Activated B cell treated with CpG ODN at 0.5 μM for 24 hours (primary cell): ENCODE measurements at regions not wholly inside any gene's neighbourhood (a gene's known extent, or its start where the extent isn't known, plus 50 kb on each side); places are given as distances from the start of the nearest gene placed in this dataset.

Source experiments
- ATAC-seq: fragments of 200-7000 bp; cut with Tn5 transposase; one replicate; pipeline ENCODE4 v1.10.0; 2021; ENCODE audit warnings: low read depth, mild to moderate bottlenecking, moderate library complexity
- CTCF ChIA-PET: fragments of 350-600 bp; sonication (Branson Sonifier 250); formaldehyde crosslinking; loops from one replicate; lab custom pipeline; 2021; ENCODE audit warnings: antibody characterized with exemption; lab: Charles Lee
- POLR2A ChIA-PET: fragments of 350-600 bp; sonication (Branson Sonifier 250); formaldehyde crosslinking; loops from one replicate; lab custom pipeline; 2021; ENCODE audit warnings: antibody characterized with exemption; lab: Charles Lee
- DNase-seq: peaks from one replicate; pipeline ENCODE4 v3.0.0; 2022
- H3K27ac Mint-ChIP-seq: one replicate; pipeline ENCODE4 v1.8.0; 2020; ENCODE audit warnings: mixed read lengths
- H3K27me3 Mint-ChIP-seq: one replicate; pipeline ENCODE4 v1.8.0; 2021; ENCODE audit warnings: mixed read lengths
- H3K36me3 Mint-ChIP-seq: one replicate; pipeline ENCODE4 v1.8.0; 2021; ENCODE audit warnings: low read depth, mixed read lengths
- H3K4me1 Mint-ChIP-seq: one replicate; pipeline ENCODE4 v1.8.0; 2021; ENCODE audit warnings: mixed read lengths
- H3K4me3 Mint-ChIP-seq: one replicate; pipeline ENCODE4 v1.8.0; 2020; ENCODE audit warnings: mild to moderate bottlenecking, mixed read lengths
- H3K9me3 Mint-ChIP-seq: one replicate; pipeline ENCODE4 v1.8.0; 2020; ENCODE audit warnings: mixed read lengths
- intact Hi-C: fragments of 100-400 bp; cut with micrococcal nuclease; formaldehyde crosslinking; loops from one replicate; pipeline ENCODE4 v1.15.1; 2024
- TF ChIP-seq, protein P1 (sequence below): fragments of 200-600 bp; IDR thresholded peaks from one replicate; pipeline ENCODE4 v1.8.0; 2022; ENCODE audit warnings: antibody characterized with exemption, mild to moderate bottlenecking

DNA sequence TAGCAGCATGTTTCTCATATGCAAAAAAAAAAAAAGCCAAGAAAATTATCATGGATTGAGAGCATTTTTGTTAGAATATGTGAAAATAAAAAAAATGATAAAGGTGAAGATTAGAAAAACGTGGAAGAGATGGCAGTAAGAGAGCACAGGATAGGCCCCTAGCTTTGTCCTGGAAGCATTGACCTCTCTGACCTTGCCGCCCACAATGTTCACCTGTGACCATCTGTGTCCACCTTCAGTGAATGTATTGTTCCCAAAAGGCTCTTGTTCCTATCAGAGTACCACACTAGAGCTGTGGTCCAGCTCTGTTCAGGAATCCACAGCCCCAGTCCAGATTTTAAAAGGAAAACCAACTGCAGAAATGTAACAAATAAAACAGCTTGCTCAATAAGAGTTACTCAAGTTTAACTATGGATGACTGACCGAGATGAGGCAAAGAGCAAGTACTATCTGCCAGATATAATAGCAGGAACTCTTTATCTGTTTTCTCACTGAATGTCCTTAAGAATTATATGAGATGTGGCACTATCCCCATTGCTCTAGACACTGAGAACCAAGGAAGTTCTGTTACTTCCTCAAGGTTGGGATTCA is 287.7 kb upstream of the STXBP5 start:
- H3K4me1 Mint-ChIP-seq, result no peaks in the 10 kb centered on the region
- no peak overlapping the region for H3K4me3 Mint-ChIP-seq
- DNase-seq (no peak), ATAC-seq (no peak)
- H3K9me3 Mint-ChIP-seq, result no peaks in the 10 kb centered on the region
- H3K27ac Mint-ChIP-seq, result no peak overlapping the region
- ChIA-PET CTCF (no interaction called here), POLR2A (no interaction called here)
- no peaks in the 10 kb centered on the region for H3K36me3 Mint-ChIP-seq
- intact Hi-C loops, result no loop called here
- H3K27me3 Mint-ChIP-seq, result peaks cover 11% of the 10 kb centered on the region
- TF ChIP-seq, protein P1, sequence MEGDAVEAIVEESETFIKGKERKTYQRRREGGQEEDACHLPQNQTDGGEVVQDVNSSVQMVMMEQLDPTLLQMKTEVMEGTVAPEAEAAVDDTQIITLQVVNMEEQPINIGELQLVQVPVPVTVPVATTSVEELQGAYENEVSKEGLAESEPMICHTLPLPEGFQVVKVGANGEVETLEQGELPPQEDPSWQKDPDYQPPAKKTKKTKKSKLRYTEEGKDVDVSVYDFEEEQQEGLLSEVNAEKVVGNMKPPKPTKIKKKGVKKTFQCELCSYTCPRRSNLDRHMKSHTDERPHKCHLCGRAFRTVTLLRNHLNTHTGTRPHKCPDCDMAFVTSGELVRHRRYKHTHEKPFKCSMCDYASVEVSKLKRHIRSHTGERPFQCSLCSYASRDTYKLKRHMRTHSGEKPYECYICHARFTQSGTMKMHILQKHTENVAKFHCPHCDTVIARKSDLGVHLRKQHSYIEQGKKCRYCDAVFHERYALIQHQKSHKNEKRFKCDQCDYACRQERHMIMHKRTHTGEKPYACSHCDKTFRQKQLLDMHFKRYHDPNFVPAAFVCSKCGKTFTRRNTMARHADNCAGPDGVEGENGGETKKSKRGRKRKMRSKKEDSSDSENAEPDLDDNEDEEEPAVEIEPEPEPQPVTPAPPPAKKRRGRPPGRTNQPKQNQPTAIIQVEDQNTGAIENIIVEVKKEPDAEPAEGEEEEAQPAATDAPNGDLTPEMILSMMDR, result no peak

GRCh38 chr6:146917182-146917581 is 287.0 kb upstream of the STXBP5 start:
- CTCF ChIA-PET, result no interaction called here

GRCh38 chr6:146917979-146918378 is 286.2 kb upstream of the STXBP5 start:
- H3K36me3 Mint-ChIP-seq, result no peaks in the 10 kb centered on the region
- TF ChIP-seq, protein P1, result no peak
- ChIA-PET CTCF (no interaction called here), POLR2A (no interaction called here)
- no peak overlapping the region for H3K4me3 Mint-ChIP-seq
- peaks cover 10% of the 10 kb centered on the region for H3K27me3 Mint-ChIP-seq
- intact Hi-C loops, result no loop called here
- H3K27ac Mint-ChIP-seq, result no peak overlapping the region
- no peaks in the 10 kb centered on the region for H3K4me1 Mint-ChIP-seq
- ATAC-seq, result no peak
- no peak for DNase-seq
- H3K9me3 Mint-ChIP-seq, result no peaks in the 10 kb centered on the region

More at GRCh38 chr6:146917182-146917581, 287.0 kb upstream of the STXBP5 start:
- ATAC-seq (no peak), DNase-seq (no peak)
- no peak overlapping the region for H3K4me3 Mint-ChIP-seq
- H3K36me3 Mint-ChIP-seq, result no peaks in the 10 kb centered on the region
- H3K27ac Mint-ChIP-seq, result no peak overlapping the region
- no peaks in the 10 kb centered on the region for H3K4me1 Mint-ChIP-seq
- intact Hi-C loops, result no loop called here
- peaks cover 11% of the 10 kb centered on the region for H3K27me3 Mint-ChIP-seq
- H3K9me3 Mint-ChIP-seq, result no peaks in the 10 kb centered on the region
- TF ChIP-seq, protein P1, result no peak
- POLR2A ChIA-PET, result no interaction called here

DNA sequence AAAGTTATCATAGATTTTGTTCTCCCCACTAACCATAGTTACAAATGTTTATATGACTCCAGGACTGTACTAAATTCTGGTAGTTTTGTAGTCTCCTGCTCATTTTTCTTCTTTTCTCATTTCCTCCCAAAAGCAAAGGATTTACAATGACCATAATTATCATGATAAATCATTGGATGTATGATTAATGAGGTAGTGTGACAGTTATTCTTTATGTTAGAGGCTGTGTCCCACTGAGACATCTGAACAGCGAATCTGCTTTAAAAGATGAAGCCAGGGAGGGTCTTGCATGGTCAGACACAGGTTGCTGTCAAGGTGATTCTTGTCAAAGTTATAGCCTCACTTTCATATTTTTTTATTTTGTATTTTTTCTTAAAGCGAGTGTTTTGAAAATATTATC is 285.2 kb upstream of the STXBP5 start:
- no peaks in the 10 kb centered on the region for H3K36me3 Mint-ChIP-seq
- ATAC-seq (no peak), DNase-seq (no peak)
- CTCF ChIA-PET, result no interaction called here
- TF ChIP-seq, protein P1, result no peak
- no peak overlapping the region for H3K4me3 Mint-ChIP-seq
- no peaks in the 10 kb centered on the region for H3K4me1 Mint-ChIP-seq
- H3K9me3 Mint-ChIP-seq, result no peaks in the 10 kb centered on the region
- H3K27me3 Mint-ChIP-seq, result peaks cover 5% of the 10 kb centered on the region
- H3K27ac Mint-ChIP-seq, result no peak overlapping the region
- POLR2A ChIA-PET, result no interaction called here
- intact Hi-C loops, result no loop called here

DNA sequence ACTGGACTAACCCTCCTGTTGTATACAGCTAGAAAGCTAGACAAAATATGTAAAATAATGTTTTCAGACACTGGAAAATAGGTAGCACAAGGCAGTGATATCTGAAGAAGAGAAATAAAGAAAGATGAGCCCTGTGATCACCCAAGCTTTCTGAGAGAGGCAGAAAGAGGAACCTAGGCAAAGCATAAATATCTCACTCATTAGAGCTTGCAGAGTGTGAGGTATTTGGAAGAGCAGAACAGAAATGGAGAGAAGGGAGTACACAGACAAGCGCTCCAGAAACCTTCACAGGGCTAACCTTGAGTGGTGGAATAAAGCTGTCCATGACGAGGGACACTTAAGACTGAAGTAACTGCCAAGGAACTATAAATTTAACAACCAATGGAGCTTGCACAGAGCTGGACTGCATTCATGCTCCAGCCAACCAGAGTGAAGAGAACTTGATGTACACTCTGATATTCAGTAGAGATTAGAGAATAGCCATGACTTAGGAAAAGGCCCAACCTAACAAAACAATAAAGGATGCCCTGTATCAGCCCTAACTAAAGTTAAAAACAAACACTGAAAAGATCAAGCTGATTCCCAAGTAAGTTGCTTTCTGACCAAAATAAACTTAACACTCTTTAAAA is 280.9 kb upstream of the STXBP5 start:
- DNase-seq, result no peak
- H3K4me3 Mint-ChIP-seq, result no peak overlapping the region
- H3K9me3 Mint-ChIP-seq, result no peaks in the 10 kb centered on the region
- intact Hi-C loops, result no loop called here
- TF ChIP-seq, protein P1, result no peak
- no peaks in the 10 kb centered on the region for H3K4me1 Mint-ChIP-seq
- no peaks in the 10 kb centered on the region for H3K27me3 Mint-ChIP-seq
- no peak overlapping the region for H3K27ac Mint-ChIP-seq
- CTCF ChIA-PET, result no interaction called here
- ATAC-seq, result no peak
- H3K36me3 Mint-ChIP-seq, result no peaks in the 10 kb centered on the region
- POLR2A ChIA-PET, result no interaction called here
